GM12878 (cell line): ENCODE measurements at regions not wholly inside any gene's neighbourhood (a gene's known extent, or its start where the extent isn't known, plus 50 kb on each side); places are given as distances from the start of the nearest gene placed in this dataset.

Source experiments
- ATAC-seq: fragments of 200-7000 bp; cut with Tn5 transposase; 3 replicates; pipeline ENCODE4 v1.9.1; 2020; ENCODE audit warnings: mild to moderate bottlenecking, moderate library complexity
- BruUV-seq: library from RNA; stranded (reverse); fragments of 400-500 nt; replicated peaks from 2 replicates; lab custom pipeline; 2021; lab: Mats Ljungman, UMichigan
- CTCF ChIA-PET: fragments of 300-600 bp; sonication (Branson Sonifier 250); formaldehyde crosslinking; extraction: SDS; loops from one replicate; lab custom pipeline; 2021; ENCODE audit warnings: inconsistent platforms; lab: Yijun Ruan, JAX
- POLR2A ChIA-PET: fragments of 350-600 bp; formaldehyde crosslinking; extraction: SDS; loops from one replicate; lab custom pipeline; 2021; ENCODE audit warnings: inconsistent platforms; lab: Charles Lee
- RAD21 ChIA-PET: fragments of 300-600 bp; sonication (Branson Sonifier 250); formaldehyde crosslinking; loops from one replicate; lab custom pipeline; 2023; ENCODE audit warnings: antibody characterized with exemption; ENCODE audit not compliant: unreplicated experiment; lab: Charles Lee
- SMC1A ChIA-PET: fragments of 300-600 bp; sonication (Branson Sonifier 250); formaldehyde crosslinking; loops from one replicate; lab custom pipeline; 2023; ENCODE audit not compliant: unreplicated experiment, uncharacterized antibody; lab: Charles Lee
- DNase-seq: peaks from one replicate; pipeline ENCODE4 v3.0.0-alpha.2; 2011; ENCODE audit warnings: low read depth, low spot score
- FAIRE-seq: peaks from 3 replicates; lab custom pipeline; 2011; peaks lifted over from hg19 to GRCh38; lab: Jason Lieb, UNC
- H2AFZ ChIP-seq: 2 replicates; pipeline ENCODE4 v1.6.0; 2011; ENCODE audit warnings: low read depth, low read length, control low read depth; ENCODE audit not compliant: control insufficient read depth
- H3K27ac ChIP-seq: 2 replicates; pipeline ENCODE4 v1.5.1; 2011; ENCODE audit warnings: control low read depth; ENCODE audit not compliant: control insufficient read depth, insufficient read depth
- H3K27me3 ChIP-seq, 2 experiments: replicated peaks in 1 of 2; 2 replicates each; pipeline versions ENCODE4 v1.6.0 to v1.6.1; 2011; ENCODE audit warnings: low read length in 1 of 2; ENCODE audit not compliant: control insufficient read depth in 2 of 2, insufficient read depth in 2 of 2
- H3K36me3 ChIP-seq, 2 experiments: 2 replicates each; pipeline ENCODE4 v1.5.1; 2011; ENCODE audit warnings: low read length in 1 of 2; ENCODE audit not compliant: control insufficient read depth in 2 of 2, insufficient read depth in 2 of 2
- H3K4me1 ChIP-seq: 2 replicates; pipeline ENCODE4 v1.6.1; 2011; ENCODE audit warnings: mild to moderate bottlenecking, low read length, moderate library complexity, mixed read lengths; ENCODE audit not compliant: control insufficient read depth, insufficient read depth
- H3K4me2 ChIP-seq: 2 replicates; pipeline ENCODE4 v1.6.0; 2011; ENCODE audit warnings: control low read depth; ENCODE audit not compliant: control insufficient read depth, insufficient read depth
- H3K4me3 ChIP-seq: fragments of 200-600 bp; sonication (generic); 2 replicates; pipeline ENCODE4 v1.5.1; 2016
- H3K79me2 ChIP-seq: 2 replicates; pipeline ENCODE4 v1.6.0; 2011; ENCODE audit warnings: low read length; ENCODE audit not compliant: control insufficient read depth, insufficient read depth
- H3K9ac ChIP-seq: 2 replicates; pipeline ENCODE4 v1.8.0; 2011; ENCODE audit warnings: low read length, control low read depth, mixed read lengths; ENCODE audit not compliant: control insufficient read depth, insufficient read depth
- H3K9me3 ChIP-seq: replicated peaks from 3 replicates; pipeline ENCODE4 v1.5.1; 2011; ENCODE audit warnings: mild to moderate bottlenecking, low read length; ENCODE audit not compliant: control insufficient read depth, insufficient read depth
- H4K20me1 ChIP-seq: 2 replicates; pipeline ENCODE4 v1.6.0; 2011; ENCODE audit not compliant: control insufficient read depth, insufficient read depth
- CBX3 ChIP-seq: fragments of 200-600 bp; sonication (generic); IDR thresholded peaks from 2 replicates; pipeline ENCODE4 v1.6.1; 2016; ENCODE audit warnings: low read depth, borderline replicate concordance
- CEBPB ChIP-seq, 2 experiments: fragments of 150-350 bp in 1 of 2; IDR thresholded peaks; 2 replicates each; pipeline ENCODE4 v1.6.1; 2012 to 2014; ENCODE audit warnings: low read depth in 2 of 2, low read length in 2 of 2, borderline replicate concordance in 1 of 2, inconsistent platforms in 1 of 2
- EP300 ChIP-seq, 2 experiments: fragments of 150-350 bp in 1 of 2; IDR thresholded peaks; 2 replicates each; pipeline ENCODE4 v1.6.1; 2011 to 2012; ENCODE audit warnings: low read depth in 2 of 2, low read length in 2 of 2, borderline replicate concordance in 1 of 2, improper control_type of control experiment in 1 of 2, inconsistent platforms in 1 of 2; ENCODE audit not compliant: control insufficient read depth in 1 of 2
- JUNB ChIP-seq: IDR thresholded peaks from 2 replicates; pipeline ENCODE4 v1.6.1; 2016; ENCODE audit warnings: antibody characterized with exemption, mild to moderate bottlenecking
- LARP7 ChIP-seq: fragments of 450-650 bp; IDR thresholded peaks from 2 replicates; pipeline ENCODE4 v1.6.1; 2017; ENCODE audit warnings: mild to moderate bottlenecking
- MTA2 ChIP-seq: fragments of 450-650 bp; IDR thresholded peaks from 2 replicates; pipeline ENCODE4 v1.6.1; 2016; ENCODE audit warnings: low read depth, mild to moderate bottlenecking, moderate library complexity
- MYB ChIP-seq: fragments of 150-350 bp; IDR thresholded peaks from 2 replicates; pipeline ENCODE4 v1.6.1; 2014; ENCODE audit warnings: mild to moderate bottlenecking, low read depth, low read length, borderline replicate concordance
- NRF1 ChIP-seq: conservative IDR thresholded peaks from 2 replicates; pipeline ENCODE4 v1.6.1; 2011; ENCODE audit warnings: mild to moderate bottlenecking, low read depth, low read length, improper control_type of control experiment
- RAD51 ChIP-seq: fragments of 450-650 bp; IDR thresholded peaks from 2 replicates; pipeline ENCODE4 v1.6.1; 2016; ENCODE audit warnings: moderate library complexity, mild to moderate bottlenecking, inconsistent platforms
- RELB ChIP-seq: fragments of 450-650 bp; IDR thresholded peaks from 2 replicates; pipeline ENCODE4 v1.6.1; 2017; ENCODE audit warnings: low read depth, mild to moderate bottlenecking, moderate library complexity
- SREBF2 ChIP-seq: IDR thresholded peaks from 2 replicates; pipeline ENCODE4 v1.6.1; 2012; ENCODE audit warnings: mild to moderate bottlenecking, low read length
- WGBS: methylation state at CpG from one replicate; pipeline ENCODE4 v1.1.6; 2016; ENCODE audit warnings: low lambda C conversion rate; ENCODE audit not compliant: insufficient replicate concordance, insufficient coverage; ENCODE audit errors: missing lambda C conversion rate; 5-methylcytosine and 5-hydroxymethylcytosine counted together
- in situ Hi-C: fragments of 300-500 bp; cut with MboI; formaldehyde crosslinking; loops from 9 replicates; pipeline ENCODE4 v1.14.3; 2018; ENCODE audit warnings: mixed read lengths
- intact Hi-C: fragments of 100-400 bp; cut with micrococcal nuclease; formaldehyde crosslinking; loops from one replicate; pipeline ENCODE4 v1.14.2; 2022; ENCODE audit not compliant: unreplicated experiment
- TF ChIP-seq, protein P1 (sequence below): fragments of 450-650 bp; formaldehyde crosslinking; IDR thresholded peaks from 2 replicates; pipeline ENCODE4 v1.4.0; 2022; ENCODE audit warnings: mild to moderate bottlenecking, moderate library complexity

- DNase-seq (no peak), ATAC-seq (no peak), FAIRE-seq (no peak)
- Histone ChIP-seq H3K79me2 (no peaks in the 10 kb centered on the region), H3K36me3 (no peaks in the 10 kb centered on the region), H3K27me3 (peaks cover 0 to under 1% of the 10 kb centered on the region in 2 experiments; a peak in 1 of 4 replicates), H3K9me3 (no peaks in the 10 kb centered on the region), H4K20me1 (no peaks in the 10 kb centered on the region), H3K4me3 (no peak overlapping the region), H3K27ac (no peak overlapping the region), H3K4me1 (no peaks in the 10 kb centered on the region), H3K4me2 (no peak overlapping the region), H2AFZ (no peak overlapping the region), H3K9ac (no peak overlapping the region)
- ChIA-PET RAD21 (no interaction called here), POLR2A (no interaction called here), SMC1A (no interaction called here), CTCF (no interaction called here)
- BruUV-seq: no TSS peak
- in situ Hi-C loops: no loop called here
- WGBS: 28% methylated on average over 4 of the region's 4 CpGs
- TF ChIP-seq, protein P1, sequence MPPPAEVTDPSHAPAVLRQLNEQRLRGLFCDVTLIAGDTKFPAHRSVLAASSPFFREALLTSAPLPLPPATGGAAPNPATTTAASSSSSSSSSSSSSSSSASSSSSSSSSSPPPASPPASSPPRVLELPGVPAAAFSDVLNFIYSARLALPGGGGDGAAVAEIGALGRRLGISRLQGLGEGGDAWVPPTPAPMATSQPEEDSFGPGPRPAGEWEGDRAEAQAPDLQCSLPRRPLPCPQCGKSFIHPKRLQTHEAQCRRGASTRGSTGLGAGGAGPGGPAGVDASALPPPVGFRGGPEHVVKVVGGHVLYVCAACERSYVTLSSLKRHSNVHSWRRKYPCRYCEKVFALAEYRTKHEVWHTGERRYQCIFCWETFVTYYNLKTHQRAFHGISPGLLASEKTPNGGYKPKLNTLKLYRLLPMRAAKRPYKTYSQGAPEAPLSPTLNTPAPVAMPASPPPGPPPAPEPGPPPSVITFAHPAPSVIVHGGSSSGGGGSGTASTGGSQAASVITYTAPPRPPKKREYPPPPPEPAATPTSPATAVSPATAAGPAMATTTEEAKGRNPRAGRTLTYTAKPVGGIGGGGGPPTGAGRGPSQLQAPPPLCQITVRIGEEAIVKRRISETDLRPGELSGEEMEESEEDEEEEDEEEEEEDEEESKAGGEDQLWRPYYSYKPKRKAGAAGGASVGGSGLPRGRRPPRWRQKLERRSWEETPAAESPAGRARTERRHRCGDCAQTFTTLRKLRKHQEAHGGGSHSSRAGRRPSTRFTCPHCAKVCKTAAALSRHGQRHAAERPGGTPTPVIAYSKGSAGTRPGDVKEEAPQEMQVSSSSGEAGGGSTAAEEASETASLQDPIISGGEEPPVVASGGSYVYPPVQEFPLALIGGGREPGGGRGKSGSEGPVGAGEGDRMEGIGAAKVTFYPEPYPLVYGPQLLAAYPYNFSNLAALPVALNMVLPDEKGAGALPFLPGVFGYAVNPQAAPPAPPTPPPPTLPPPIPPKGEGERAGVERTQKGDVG (CRISPR knock-in tag): no peak
- no peak for TF ChIP-seq SREBF2
- TF ChIP-seq EP300 (IDR thresholded peaks at IDR 0.05; ENCODE audit: borderline replicate concordance in 1 of 2, control insufficient read depth in 1 of 2, low read depth in 2 of 2, low read length in 2 of 2): no peak
- TF ChIP-seq RELB: no peak
- TF ChIP-seq MTA2: no peak
- no peak for TF ChIP-seq RAD51
- TF ChIP-seq CEBPB (IDR thresholded peaks at IDR 0.05; ENCODE audit: borderline replicate concordance in 1 of 2, low read depth in 2 of 2, low read length in 2 of 2): no peak
- TF ChIP-seq JUNB: no peak
- no peak for TF ChIP-seq LARP7
- no peak for TF ChIP-seq MYB
- no peak for TF ChIP-seq NRF1
- TF ChIP-seq CBX3: no peak
- intact Hi-C loops: no loop called here
Observed at GRCh38 chr5:169494941-169495548, 88.5 kb upstream of the SPDL1 start.
